ENCODE measurements at regions not wholly inside any gene's neighbourhood (a gene's known extent, or its start where the extent isn't known, plus 50 kb on each side); places are given as distances from the start of the nearest gene placed in this dataset.
"Not testable (repeated sequence)": the region's sequence is repeated elsewhere in the genome, so short reads cannot be mapped to it uniquely, and the experiment has no call there.

DNA sequence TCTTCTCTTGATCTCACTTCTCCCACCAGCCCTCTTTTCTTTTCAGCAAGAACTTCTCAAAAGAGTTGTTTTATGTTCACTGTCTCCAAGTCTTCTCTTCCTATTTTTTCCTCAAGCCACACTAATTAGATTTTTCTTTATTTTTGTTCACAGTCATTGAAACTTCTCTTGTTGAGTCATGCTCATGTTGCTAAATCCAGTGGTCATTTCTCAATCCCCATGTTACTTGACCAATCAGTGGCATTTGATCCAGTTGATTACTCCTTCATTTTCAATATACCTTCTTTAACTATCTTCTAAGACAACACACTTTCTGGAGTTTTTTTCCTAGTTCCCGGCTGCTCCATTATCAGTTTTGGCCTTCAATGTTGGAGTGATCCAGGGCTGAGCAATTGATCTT, 103.1 kb upstream of the LSM6 start:
- DNase-seq: no peak

DNA sequence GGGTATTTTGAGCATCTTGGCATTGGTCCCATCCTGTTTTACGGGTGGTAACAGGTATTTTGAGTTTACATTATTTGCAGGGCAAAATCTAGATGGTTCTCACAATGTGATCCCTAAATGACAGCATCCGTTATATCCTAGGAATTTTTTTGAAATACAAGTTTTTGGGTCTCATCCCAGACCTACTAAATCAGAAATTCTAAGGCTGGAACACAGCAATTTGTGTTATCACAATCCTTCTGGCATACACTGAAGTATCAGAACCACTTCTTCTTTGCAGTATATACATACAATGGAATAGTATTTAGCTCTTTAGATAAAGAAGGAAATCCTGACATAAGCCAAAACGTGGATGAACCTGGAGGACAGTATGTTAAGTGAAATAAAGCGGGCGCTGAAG, 104.1 kb upstream of the LSM6 start:
- DNase-seq: no peak

DNA sequence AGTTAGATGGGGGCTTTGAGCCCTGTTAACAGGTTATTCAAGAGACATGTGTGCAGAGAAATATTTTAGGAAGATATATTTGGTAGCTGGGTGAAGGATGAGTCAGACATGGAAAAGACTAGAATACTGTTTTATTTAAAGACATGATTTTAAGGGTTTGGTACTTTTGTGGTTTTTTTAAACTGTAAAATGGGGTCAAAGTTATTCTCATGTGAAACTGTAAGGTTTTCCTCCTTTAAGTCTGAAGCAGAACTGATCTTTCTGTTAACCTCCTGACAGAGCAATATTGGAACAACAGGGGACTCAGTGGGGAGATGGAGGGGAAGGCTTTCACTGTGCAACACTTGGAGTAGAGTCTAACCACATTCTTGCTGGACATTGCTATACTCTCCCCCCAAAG, 112.4 kb upstream of the LSM6 start:
- DNase-seq: no peak

DNA sequence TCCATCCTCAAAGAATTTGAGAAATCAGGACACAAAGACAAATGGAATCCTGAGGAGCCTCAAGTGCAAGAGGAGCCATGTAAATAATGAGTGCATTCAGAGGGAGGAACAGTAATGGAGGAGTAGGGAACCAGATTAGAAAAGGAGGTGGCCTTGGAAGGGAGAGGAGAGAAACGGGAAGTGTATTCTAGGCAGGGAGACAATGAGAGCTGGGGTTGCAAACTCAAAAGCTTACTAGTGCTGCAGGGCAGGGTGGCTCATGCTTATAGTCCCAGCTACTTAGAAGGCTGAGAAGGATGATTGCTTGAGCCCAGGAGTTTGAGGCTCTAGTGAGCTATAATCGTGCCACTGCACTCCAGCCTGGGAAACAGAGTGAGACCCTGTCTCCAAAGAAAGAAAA, 113.2 kb upstream of the LSM6 start:
- no peak for DNase-seq

DNA sequence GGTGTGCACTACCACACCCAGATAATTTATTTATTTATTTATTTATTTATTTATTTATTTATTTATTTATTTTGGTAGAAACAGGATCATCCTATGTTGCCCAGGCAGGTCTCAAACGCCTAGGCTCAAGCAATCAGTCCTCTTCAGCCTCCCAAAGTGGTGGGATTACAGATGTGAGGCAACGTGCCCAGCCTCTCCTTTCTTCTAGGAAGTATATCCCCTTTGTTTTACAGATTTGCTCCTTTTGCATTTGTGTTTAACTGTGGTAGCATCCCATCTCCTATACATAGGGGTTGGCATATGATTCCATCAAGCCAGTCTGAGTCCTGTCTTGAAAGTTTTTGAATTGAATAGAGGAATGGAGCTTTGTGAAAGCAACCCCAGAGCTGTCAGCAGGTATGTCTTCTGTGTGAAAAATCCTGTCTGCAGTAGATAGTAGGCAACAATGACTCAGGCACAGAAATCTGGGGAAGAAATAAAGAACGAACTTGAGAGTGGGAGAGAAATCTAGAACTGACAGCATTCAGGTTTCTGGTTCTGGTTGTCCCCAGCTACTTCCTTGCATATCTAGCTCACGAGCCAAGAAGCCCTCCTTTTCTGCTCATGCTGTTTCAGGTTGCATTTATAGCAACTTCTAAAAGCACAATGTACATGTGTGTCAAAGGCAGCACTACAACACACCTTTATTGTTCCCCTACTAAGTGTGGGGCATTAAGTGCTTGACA, 113.7 kb upstream of the LSM6 start:
- no peak for DNase-seq

DNA sequence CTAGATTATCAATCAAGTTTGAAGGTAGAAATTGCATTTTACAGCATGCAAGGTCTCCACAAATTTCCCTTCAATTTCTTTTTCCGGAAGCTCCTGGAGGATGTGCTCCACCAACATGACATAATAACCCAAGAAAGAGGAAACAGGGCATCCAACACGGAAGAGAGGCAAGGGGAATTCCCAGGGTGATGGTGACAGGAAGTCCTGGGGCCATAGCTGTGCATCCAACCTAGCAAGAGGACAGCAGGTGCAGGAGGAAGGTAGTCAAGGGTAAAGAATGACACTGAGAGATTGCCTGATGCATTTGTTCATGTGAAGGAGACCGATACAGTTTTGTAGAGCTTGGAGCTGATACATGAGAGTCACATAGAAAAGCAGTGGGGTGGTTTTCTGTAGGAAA, 115.7 kb upstream of the LSM6 start:
- no peak for DNase-seq

DNA sequence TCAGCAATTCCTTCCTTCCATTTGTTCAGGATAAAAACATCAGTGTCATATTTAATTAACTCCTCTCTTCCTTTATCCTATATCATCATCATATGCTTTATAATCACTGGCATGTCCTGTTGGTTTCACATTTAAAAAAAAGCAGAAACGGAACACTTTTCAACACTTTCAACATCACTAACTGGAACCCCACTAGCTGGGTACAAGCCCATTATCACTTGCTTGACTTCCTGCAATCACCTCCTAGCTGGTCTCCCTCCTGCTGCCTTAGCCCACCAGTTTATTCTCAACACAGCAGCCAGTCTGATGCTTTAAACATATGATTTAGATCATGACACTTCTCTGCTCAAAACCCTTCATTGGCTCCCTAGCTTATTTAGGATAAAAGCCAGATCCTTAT, 116.4 kb upstream of the LSM6 start:
- no peak for DNase-seq

DNA sequence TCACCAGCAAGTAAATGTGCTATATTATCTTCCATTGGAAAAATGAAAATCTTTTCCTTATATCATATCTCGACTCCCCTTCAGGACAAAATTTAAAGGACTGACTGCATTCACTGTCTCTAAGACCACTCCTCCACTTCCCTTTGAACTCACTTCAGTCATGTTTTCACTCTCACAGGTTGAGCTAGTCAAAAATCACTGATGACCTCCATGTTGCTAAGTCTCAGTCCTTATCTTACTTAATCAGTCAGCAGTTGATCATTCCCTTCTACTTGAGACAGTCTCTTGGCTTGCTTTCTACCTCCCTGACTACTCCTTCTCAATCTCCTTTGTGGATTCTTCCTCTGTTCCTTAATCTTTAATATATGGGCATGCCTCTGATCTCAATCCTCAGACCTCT, 117.0 kb upstream of the LSM6 start:
- DNase-seq: no peak

DNA sequence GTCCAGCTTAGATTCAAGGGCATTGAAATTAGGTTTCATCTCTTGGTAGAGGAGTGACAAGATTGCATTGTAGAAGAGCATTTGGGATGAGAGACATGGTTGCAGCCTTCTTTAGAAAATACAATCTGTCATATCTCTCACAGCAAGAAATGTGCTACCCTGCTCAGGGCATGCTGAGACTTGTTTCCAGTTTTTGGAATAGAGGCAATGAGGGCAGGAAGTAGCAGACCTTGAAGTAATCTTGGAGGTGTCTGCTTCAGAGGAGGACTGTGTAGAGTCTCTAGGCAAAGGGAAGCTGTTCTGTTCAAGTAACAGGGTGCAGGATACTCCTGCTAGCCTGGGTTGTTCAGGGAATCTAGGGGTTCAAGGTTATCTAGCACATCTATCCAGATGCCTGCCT, 116.1 kb upstream of the ZNF827 start:
- DNase-seq: no peak

DNA sequence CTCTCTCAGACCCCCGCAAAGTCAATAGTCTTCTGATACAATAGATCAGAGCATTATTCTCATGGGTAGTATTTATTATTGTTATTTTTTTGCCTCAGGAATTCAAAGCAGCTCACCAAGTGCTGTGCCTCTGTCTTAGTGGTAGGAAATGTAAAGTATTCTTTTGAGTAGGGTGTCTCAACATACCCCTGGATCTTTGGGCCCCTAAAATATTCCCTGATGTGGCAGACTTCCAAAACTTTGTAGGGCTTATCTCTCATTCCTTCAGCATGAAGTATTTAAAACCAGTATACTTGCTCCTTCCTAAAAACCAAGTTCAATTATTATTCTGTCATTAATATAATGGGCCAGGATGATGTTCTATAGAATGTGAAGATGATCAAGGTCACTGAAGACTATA, 115.3 kb upstream of the ZNF827 start:
- DNase-seq: no peak

DNA sequence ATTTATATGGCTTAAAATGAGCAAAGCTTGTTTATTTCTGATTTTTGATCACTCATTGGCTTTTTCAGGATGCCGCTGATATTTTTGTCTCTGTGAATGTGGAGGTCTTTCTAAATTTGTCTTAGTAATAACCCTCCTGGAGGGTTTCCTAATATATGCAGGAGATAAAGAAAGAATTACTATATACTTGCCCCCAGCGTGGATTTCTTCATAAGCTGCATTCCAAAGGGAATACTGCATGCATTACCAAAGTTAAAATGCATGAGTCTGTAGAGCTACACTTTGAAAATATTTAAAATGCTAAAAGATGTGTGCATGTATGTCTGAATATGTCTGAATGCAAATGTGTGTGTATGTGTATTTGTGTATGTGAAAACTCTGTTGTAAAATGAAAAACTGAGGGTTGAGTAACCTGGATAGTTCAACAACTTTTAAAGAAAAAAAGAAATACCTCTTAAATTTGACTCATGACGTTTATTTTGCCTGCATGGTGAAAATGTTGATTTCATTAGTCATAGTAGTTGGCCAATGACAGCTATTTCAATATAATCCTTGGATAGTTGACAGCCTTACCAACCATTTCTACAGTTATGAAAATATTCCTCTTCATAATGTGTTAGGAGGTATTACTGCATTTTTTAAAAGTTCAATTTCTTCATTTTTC, 113.2 kb upstream of the ZNF827 start:
- no peak for DNase-seq

DNA sequence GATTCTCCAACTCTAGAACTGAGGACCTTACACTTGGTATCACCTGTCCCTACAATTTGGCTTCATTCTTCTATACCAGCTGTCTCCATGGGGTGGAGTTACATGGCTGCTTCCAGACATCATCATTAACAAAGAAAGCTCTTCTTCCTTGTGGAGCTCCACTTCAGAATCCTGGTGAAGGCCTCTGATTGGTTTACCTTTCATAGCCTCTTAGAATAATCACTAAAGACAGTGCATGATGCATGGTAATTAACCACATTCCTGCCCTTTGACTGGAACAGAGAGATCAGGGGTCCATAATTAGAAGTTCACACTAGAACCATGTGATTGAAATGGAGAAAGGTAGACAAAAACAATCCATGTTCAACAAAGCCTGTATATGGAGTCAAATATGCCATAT, 112.6 kb upstream of the ZNF827 start:
- no peak for DNase-seq

DNA sequence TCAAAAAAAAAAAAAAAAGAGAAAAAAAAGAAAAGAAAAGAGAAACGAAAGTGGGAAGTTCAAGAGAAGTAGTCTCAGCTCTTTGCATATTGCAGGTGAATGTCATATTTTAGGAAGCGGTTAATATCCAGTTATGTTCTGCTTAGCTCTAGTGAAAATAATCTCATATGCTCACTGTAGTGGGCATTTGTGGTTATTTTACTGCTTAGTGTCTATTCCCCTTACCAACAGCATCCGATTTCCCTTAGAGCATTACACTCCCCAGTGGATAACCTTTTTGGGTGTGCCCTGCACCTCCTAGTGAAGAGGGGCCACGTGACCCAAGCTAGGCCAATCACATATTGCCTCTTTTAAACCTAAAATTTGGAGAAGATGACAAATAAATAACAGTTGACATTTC, 111.2 kb upstream of the ZNF827 start:
- no peak for DNase-seq

DNA sequence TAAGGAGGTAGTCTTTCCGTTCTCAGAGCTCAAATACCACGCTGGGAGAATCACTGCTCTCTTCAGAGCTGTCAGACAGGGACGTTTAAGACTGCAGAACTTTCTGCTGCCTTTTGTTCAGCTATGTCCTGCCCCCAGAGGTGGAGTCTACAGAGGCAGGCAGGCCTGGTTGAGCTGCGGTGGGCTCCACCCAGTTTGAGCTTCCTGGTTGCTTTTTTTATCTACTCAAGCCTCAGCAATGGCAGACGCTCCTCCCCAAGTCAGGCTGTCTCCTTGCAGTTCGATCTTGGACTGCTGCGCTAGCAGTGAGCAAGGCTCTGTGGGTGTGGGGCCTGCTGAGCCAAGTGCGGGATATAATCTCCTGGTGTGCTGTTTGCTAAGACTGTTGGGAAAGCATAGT, 109.1 kb upstream of the ZNF827 start:
- not testable (repeated sequence) for DNase-seq

DNA sequence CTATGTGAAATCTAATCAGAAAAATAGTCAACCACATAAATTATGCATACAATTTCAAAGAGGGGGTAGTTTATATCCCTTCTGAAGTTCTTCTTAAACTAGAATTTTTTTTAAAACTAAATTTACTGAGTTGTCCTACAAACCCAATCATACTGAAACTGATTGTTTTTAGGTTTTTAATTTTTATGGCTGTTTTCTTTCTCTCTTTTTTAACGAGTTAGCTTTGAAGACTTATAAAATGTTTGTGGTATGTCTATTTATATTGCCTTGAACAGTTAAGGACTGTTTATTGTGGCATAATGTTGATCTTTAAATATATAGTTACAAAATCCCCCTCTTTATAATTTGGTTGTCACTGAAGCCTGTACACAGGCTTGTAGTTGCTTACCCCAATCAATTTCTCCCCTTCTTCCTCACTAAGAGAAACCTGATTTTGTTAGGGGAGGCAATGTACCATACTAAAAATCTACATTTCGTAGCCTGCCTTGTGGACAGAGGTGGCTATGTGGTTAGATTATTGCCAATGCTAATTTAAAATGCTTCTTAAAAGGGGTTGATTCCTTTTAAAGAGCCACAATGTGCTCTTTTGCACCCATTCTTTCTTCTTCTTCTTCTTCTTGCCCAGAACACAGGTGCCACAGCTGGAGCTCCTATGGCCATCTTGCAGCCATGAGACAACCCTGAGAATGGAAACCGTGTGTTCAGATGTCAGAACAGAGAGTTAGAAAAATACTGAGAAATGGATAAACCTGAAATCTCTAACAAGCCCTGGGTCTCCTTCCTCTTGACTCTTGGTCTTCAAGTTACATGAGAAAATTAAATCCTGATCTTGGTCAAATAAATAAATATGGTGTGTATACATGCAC, 102.7 kb upstream of the ZNF827 start:
- no peak for DNase-seq

DNA sequence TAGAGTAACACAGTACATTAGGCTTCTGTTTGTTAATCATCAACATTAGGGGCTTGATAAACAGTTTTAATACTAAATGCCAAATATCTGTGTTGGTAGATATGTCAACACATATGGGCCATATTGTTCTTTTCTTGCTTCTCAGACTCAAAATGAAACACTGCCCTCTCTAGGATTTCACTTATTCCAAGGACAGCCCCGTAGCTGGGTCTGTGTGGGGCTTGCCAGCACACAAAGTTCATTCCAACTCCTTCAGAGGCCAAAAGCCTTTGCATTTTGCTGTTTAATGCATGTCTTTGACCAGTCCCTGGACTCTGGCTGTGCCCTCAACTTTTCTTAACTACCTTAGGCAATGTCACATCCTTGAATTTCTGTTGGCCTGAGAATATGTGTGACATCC, 102.0 kb upstream of the ZNF827 start:
- DNase-seq: no peak

DNA sequence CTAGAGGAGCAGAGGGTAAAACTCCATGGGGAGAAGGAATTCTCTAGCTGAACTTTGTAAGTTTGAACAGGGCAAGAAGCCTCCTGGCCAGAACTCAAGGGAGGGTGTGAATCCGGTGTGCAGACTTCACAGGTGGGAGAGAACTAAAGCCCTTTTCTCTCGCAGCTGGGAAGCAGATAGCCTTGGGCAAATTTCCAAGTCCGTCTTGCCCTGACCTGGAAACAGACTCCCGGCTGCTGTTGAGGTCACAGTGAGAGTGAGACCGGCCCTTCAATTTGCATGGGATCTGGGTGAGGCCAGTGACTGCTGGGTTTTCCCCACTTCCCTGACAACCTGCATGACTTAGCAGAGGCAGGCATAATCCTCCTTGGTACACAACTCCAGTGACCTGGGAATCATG, 94.5 kb upstream of the ZNF827 start:
- DNase-seq: no peak

DNA sequence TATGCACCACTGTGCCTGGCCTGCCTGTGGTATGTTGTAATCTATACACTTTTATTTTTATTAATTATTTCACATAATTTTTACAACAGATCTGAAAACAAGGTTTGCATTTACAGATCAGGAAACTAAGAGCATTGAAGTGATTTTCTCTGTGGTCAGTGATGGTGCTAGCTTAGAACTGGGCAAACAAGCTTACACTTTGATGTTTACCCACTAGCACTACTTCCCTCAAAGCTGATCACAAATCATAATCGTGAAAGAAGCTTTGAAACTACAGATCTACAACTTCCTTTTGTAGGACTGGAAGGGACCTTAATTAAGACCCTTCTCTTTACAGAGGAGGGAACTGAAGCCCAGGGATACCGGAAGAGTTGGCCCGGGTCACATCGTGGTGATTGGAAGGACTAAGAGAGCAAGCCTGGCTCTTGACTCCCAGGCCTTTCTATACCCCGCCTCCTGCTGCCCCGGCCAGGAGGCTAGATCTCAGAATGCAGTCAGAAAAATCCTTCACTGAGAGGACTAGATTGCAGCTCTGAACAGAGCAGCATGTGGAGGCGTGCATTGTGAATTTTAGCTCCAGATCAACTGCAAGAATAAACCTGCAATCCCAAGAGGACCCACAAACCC, 93.7 kb upstream of the ZNF827 start:
- DNase-seq: no peak

DNA sequence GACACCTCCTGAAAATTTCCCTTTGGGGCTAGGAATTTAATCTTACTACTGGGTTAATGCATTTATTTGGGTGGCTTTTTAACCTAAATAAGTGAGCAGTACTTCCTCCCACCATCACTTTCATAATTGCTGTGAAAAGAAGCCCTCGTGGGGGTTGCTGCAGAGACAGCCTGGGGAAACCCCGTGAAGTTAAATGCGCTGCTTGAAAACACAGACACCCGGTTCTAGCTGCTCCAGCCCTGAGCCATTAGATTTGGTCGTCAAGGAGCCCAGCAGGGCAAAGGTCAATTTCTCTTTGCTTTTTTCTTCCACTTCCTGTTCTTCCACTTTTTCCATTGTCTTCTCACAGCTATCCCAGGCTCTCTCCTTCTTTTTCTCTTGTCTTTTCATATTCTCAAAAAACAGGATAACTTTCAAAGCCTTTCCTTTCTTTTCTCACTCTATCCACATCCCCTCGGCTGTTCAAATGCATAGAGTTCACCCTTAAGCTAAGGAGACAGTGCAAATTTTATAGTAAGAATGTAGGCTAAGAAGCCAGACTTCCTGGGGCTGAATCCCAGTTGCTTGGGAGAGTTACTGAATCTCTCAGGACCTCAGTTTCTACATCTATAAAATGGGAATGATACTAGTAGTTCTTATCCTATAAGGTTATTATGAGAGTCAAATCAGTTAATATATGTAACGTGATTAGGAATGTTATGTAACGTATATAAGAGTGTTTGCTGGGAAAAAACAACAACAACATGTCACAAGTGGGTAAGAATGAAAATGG, 91.5 kb upstream of the ZNF827 start:
- no peak for DNase-seq

DNA sequence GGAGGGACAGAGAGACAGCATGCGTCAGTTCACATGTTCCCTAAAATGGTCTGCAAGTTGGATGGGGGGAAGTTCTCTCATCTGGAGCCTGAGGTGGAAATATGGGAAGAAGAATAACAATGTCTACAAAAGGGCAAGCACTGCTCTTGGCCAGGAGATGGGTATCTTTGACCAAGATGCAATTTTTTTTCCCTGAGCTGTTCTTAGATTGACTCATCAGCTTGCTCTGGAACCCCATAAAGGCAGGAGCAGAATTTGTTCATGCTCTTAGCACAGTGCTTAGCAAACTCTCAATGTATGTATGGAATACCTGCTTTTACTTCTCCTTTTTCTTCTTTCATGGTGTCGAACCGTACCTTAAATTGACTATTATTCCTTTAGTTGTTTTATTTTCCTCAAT, 90.5 kb upstream of the ZNF827 start:
- DNase-seq: no peak

DNA sequence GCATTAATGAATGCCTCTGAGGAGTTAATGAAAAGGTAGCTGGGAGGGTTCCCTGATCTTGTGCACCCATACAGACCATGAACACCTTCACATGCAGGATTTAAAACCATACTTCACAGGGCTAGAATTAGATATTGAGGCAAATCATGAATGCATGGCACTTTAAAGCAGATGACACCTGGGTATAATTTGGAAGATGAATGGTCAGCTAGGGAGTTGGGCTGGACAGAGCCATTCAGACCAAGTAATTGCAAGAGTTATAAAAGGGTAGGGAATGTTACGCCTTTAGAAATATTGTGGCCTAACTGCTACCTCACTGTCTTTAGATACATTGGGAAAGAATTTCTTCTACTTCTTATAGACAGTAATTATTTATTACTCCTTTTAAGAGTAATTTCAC, 89.1 kb upstream of the ZNF827 start:
- no peak for DNase-seq

DNA sequence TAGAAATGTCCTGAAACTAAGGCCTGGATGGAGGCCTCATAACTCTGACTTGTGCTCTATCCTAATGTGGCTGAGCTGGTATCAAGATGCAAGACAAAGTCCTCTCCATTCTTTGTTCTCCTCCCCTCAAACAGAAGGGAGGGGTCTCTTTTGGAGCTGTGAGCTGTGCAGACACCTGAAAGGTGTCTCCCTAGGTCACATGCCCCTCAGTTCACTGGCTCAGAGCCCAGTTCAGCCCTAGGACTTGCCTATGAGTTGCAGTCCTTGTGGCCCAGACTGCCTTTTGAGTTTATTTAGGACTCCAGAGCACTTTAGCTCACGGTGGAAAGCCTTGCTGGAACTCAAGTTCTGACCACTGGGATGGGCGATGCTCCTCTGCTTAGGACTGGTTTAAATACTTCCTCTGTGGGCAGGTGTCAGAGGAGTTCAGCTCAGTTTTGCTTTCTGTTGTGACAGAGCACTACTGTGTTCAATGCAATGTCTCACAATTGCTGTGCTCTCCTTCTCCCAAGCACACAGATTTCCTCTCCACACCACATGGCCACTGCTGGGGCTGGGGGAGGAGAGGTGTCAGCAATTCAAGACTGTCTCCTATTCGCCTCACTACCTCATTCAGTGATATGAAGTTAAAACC, 84.8 kb upstream of the ZNF827 start:
- DNase-seq: no peak
